Cardiac fibroblast (primary cell): ENCODE measurements at regions not wholly inside any gene's neighbourhood (a gene's known extent, or its start where the extent isn't known, plus 50 kb on each side); places are given as distances from the start of the nearest gene placed in this dataset.

Source experiments
- DNase-seq, 2 donors: peaks; one replicate each; pipeline versions ENCODE4 v3.0.0 to v3.0.0-alpha.2; 2010; ENCODE audit warnings: low read depth in 2 of 2
- H3K4me3 ChIP-seq, 2 donors: replicated peaks in 1 of 2; 1 replicate in 1 of 2; 2 replicates in 1 of 2; pipeline ENCODE4 v1.5.1; 2011; ENCODE audit warnings: low read depth in 2 of 2, low read length in 2 of 2, mild to moderate bottlenecking in 2 of 2, moderate library complexity in 1 of 2
- CTCF ChIP-seq: IDR thresholded peaks from one replicate; pipeline ENCODE4 v1.5.1; 2011; ENCODE audit warnings: low read depth, mild to moderate bottlenecking, low read length, inconsistent platforms

GRCh38 chr3:115478359-115478758, 145.0 kb upstream of the GAP43 start:
- no peak overlapping the region for H3K4me3 ChIP-seq
- no peak for DNase-seq
- no peak for TF ChIP-seq CTCF

GRCh38 chr3:115486880-115487279, 136.4 kb upstream of the GAP43 start:
- no peak overlapping the region for H3K4me3 ChIP-seq
- DNase-seq, result no peak
- TF ChIP-seq CTCF, result no peak

- no peak for TF ChIP-seq CTCF
- H3K4me3 ChIP-seq, result no peak overlapping the region
- DNase-seq, result no peak
Observed at GRCh38 chr3:115487968-115488367, 135.3 kb upstream of the GAP43 start.

- no peak overlapping the region for H3K4me3 ChIP-seq
- no peak for DNase-seq
- no peak for TF ChIP-seq CTCF
Observed at GRCh38 chr3:115488409-115488808, 134.9 kb upstream of the GAP43 start.

GRCh38 chr3:115494826-115495225, 128.5 kb upstream of the GAP43 start:
- H3K4me3 ChIP-seq, result no peak overlapping the region
- no peak for TF ChIP-seq CTCF
- no peak for DNase-seq

GRCh38 chr3:115498421-115498820, 124.9 kb upstream of the GAP43 start:
- H3K4me3 ChIP-seq, result no peak overlapping the region
- no peak for DNase-seq
- TF ChIP-seq CTCF, result no peak

- no peak overlapping the region for H3K4me3 ChIP-seq
- TF ChIP-seq CTCF, result no peak
- DNase-seq, result no peak
Observed at GRCh38 chr3:115498898-115499297, 124.4 kb upstream of the GAP43 start.
